H9 (cell line): ENCODE measurements at regions not wholly inside any gene's neighbourhood (a gene's known extent, or its start where the extent isn't known, plus 50 kb on each side); places are given as distances from the start of the nearest gene placed in this dataset.

Source experiments
- DNase-seq: peaks from one replicate; pipeline ENCODE4 v3.0.0-alpha.2; 2017
- H2AFZ ChIP-seq: one replicate; pipeline ENCODE4 v1.6.1; 2013; ENCODE audit warnings: mild to moderate bottlenecking, low read length, control low read depth, moderate library complexity
- H2AK5ac ChIP-seq: 2 replicates; pipeline ENCODE4 v1.6.1; 2013; ENCODE audit warnings: low read length, control low read depth, mixed read lengths; ENCODE audit not compliant: insufficient read length
- H2BK120ac ChIP-seq: one replicate; pipeline ENCODE4 v1.6.1; 2013; ENCODE audit warnings: low read depth, mild to moderate bottlenecking, low read length, control low read depth, inconsistent platforms; ENCODE audit not compliant: poor library complexity, severe bottlenecking
- H2BK12ac ChIP-seq: 2 replicates; pipeline ENCODE4 v1.6.1; 2013; ENCODE audit warnings: low read length, control low read depth, mixed read lengths, low read depth; ENCODE audit not compliant: insufficient read length
- H2BK15ac ChIP-seq: 2 replicates; pipeline ENCODE4 v1.6.1; 2013; ENCODE audit warnings: low read depth, low read length, control low read depth
- H2BK20ac ChIP-seq: one replicate; pipeline ENCODE4 v1.6.1; 2013; ENCODE audit warnings: low read depth, mild to moderate bottlenecking, low read length, control low read depth, inconsistent platforms; ENCODE audit not compliant: poor library complexity, severe bottlenecking
- H2BK5ac ChIP-seq: 2 replicates; pipeline ENCODE4 v1.6.1; 2013; ENCODE audit warnings: low read length, control low read depth, mixed read lengths; ENCODE audit not compliant: insufficient read length
- H3K14ac ChIP-seq: 2 replicates; pipeline ENCODE4 v1.6.1; 2013; ENCODE audit warnings: low read length, control low read depth; ENCODE audit not compliant: insufficient read depth
- H3K18ac ChIP-seq: 2 replicates; pipeline ENCODE4 v1.6.1; 2013; ENCODE audit warnings: low read depth, mild to moderate bottlenecking, mixed read lengths, low read length, control low read depth; ENCODE audit not compliant: insufficient read length
- H3K23ac ChIP-seq: 2 replicates; pipeline ENCODE4 v1.6.1; 2013; ENCODE audit warnings: low read length, control low read depth, mixed read lengths, low read depth; ENCODE audit not compliant: insufficient read length
- H3K23me2 ChIP-seq: 2 replicates; pipeline ENCODE4 v1.6.1; 2013; ENCODE audit warnings: low read depth, mild to moderate bottlenecking, mixed read lengths, low read length, control low read depth; ENCODE audit not compliant: insufficient read length, poor library complexity, severe bottlenecking
- H3K27ac ChIP-seq: 2 replicates; pipeline ENCODE4 v1.5.1; 2013; ENCODE audit warnings: low read length, control low read depth, mixed read lengths, low read depth; ENCODE audit not compliant: insufficient read length
- H3K27me3 ChIP-seq: 2 replicates; pipeline ENCODE4 v1.6.1; 2013; ENCODE audit warnings: low read length, control low read depth, inconsistent platforms; ENCODE audit not compliant: insufficient read depth
- H3K4ac ChIP-seq: 2 replicates; pipeline ENCODE4 v1.6.1; 2013; ENCODE audit warnings: low read depth, mild to moderate bottlenecking, control low read depth, inconsistent platforms, low read length, moderate library complexity
- H3K4me1 ChIP-seq: 2 replicates; pipeline ENCODE4 v1.6.1; 2013; ENCODE audit warnings: low read length, control low read depth, inconsistent platforms; ENCODE audit not compliant: insufficient read depth
- H3K4me2 ChIP-seq: 2 replicates; pipeline ENCODE4 v1.6.1; 2013; ENCODE audit warnings: low read length, control low read depth, mixed read lengths; ENCODE audit not compliant: insufficient read length, insufficient read depth
- H3K56ac ChIP-seq: 2 replicates; pipeline ENCODE4 v1.6.1; 2013; ENCODE audit warnings: low read depth, mild to moderate bottlenecking, mixed read lengths, low read length, control low read depth; ENCODE audit not compliant: insufficient read length
- H3K79me1 ChIP-seq: 2 replicates; pipeline ENCODE4 v1.6.1; 2013; ENCODE audit warnings: low read depth, mild to moderate bottlenecking, moderate library complexity, low read length, control low read depth, inconsistent platforms; ENCODE audit not compliant: insufficient read depth, poor library complexity, severe bottlenecking
- H3K79me2 ChIP-seq: 2 replicates; pipeline ENCODE4 v1.6.1; 2013; ENCODE audit warnings: low read length, control low read depth, inconsistent platforms; ENCODE audit not compliant: insufficient read depth
- H3K9ac ChIP-seq: 2 replicates; pipeline ENCODE4 v1.6.1; 2013; ENCODE audit warnings: low read length, control low read depth, mixed read lengths; ENCODE audit not compliant: insufficient read length; ENCODE audit errors: extremely low read depth
- H3K9me3 ChIP-seq: one replicate; pipeline ENCODE4 v1.6.1; 2013; ENCODE audit warnings: low read depth, low read length, inconsistent platforms; ENCODE audit not compliant: control insufficient read depth
- H3T11ph ChIP-seq: one replicate; pipeline ENCODE4 v1.6.1; 2013; ENCODE audit warnings: mild to moderate bottlenecking, low read length, control low read depth, inconsistent platforms
- H4K20me1 ChIP-seq: one replicate; pipeline ENCODE4 v1.6.1; 2013; ENCODE audit not compliant: control insufficient read depth, insufficient read length, insufficient read depth
- H4K5ac ChIP-seq: 2 replicates; pipeline ENCODE4 v1.6.1; 2013; ENCODE audit warnings: low read depth, mild to moderate bottlenecking, mixed read lengths, low read length, control low read depth; ENCODE audit not compliant: insufficient read length
- H4K8ac ChIP-seq: replicated peaks from 2 replicates; pipeline ENCODE4 v1.6.1; 2013; ENCODE audit warnings: low read length, control low read depth, mixed read lengths, low read depth; ENCODE audit not compliant: insufficient read length
- H4K91ac ChIP-seq: 2 replicates; pipeline ENCODE4 v1.6.1; 2013; ENCODE audit warnings: low read depth, mild to moderate bottlenecking, moderate library complexity, mixed read lengths, low read length, control low read depth; ENCODE audit not compliant: insufficient read length
- H3K27ac Mint-ChIP-seq, 3 experiments: 2 replicates in 2 of 3; 3 replicates in 1 of 3; pipeline ENCODE4 v1.8.0; 2020 to 2021; ENCODE audit warnings: mixed read lengths in 3 of 3, mild to moderate bottlenecking in 1 of 3, moderate library complexity in 1 of 3
- H3K27me3 Mint-ChIP-seq: 2 replicates; pipeline ENCODE4 v1.8.0; 2021; ENCODE audit warnings: low read depth, mild to moderate bottlenecking, moderate library complexity, mixed read lengths
- H3K36me3 Mint-ChIP-seq, 3 experiments: 2 replicates in 2 of 3; 3 replicates in 1 of 3; pipeline ENCODE4 v1.8.0; 2020 to 2021; ENCODE audit warnings: low read depth in 3 of 3, mixed read lengths in 3 of 3; ENCODE audit not compliant: insufficient read depth in 1 of 3
- H3K4me1 Mint-ChIP-seq, 2 experiments: 2 replicates each; pipeline ENCODE4 v1.8.0; 2020; ENCODE audit warnings: mixed read lengths in 2 of 2
- H3K4me3 Mint-ChIP-seq, 2 experiments: 2 replicates in 1 of 2; 3 replicates in 1 of 2; pipeline ENCODE4 v1.8.0; 2020 to 2021; ENCODE audit warnings: mild to moderate bottlenecking in 2 of 2, mixed read lengths in 2 of 2, moderate library complexity in 1 of 2
- H3K9me3 Mint-ChIP-seq, 2 experiments: 2 replicates in 1 of 2; 3 replicates in 1 of 2; pipeline ENCODE4 v1.8.0; 2020; ENCODE audit warnings: mild to moderate bottlenecking in 2 of 2, mixed read lengths in 2 of 2, moderate library complexity in 1 of 2
- WGBS: extraction: QIAGEN DNeasy Blood & Tissue Kit; methylation state at CpG from one replicate; pipeline ENCODE4 v1.1.7; 2013; ENCODE audit warnings: missing lambda C conversion rate, low lambda C conversion rate, mixed read lengths; ENCODE audit not compliant: insufficient read length; ENCODE audit errors: extremely low coverage; 5-methylcytosine and 5-hydroxymethylcytosine counted together
- TF ChIP-seq, protein P1 (sequence below): fragments of 200-600 bp; sonication (generic); conservative IDR thresholded peaks from 3 replicates; pipeline ENCODE4 v1.8.0; 2021; ENCODE audit warnings: antibody characterized with exemption, mild to moderate bottlenecking

DNA sequence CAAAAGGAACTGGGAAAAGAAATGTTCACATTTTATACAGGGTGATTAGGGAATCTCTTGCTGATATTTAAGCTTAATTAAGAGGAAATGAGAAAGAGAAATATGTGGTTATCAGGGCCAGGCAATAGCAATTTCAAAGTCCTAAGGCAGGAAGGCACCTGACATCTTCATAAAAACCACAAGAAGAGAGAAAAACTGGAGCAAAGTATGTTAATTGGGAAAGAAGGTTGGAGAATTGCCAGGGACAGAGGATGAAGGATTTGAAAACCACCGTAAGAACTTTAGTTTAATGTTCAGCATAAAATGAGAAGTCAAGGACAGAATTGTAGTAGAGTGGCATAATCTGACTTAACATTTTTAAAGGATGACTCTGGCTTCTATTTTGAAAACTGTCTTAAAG lies 691.8 kb upstream of the NRXN1 start:
- no peak overlapping the region for H4K91ac ChIP-seq
- H3K23ac ChIP-seq: no peak overlapping the region
- H3T11ph ChIP-seq: no peak overlapping the region
- no peaks in the 10 kb centered on the region for H3K23me2 ChIP-seq
- H2AK5ac ChIP-seq: no peak overlapping the region
- H3K56ac ChIP-seq: no peak overlapping the region
- no peak overlapping the region for H2BK5ac ChIP-seq
- H3K9me3 ChIP-seq: no peaks in the 10 kb centered on the region
- no peak overlapping the region for H3K14ac ChIP-seq
- H3K27me3 ChIP-seq: no peaks in the 10 kb centered on the region
- no peaks in the 10 kb centered on the region for H3K79me1 ChIP-seq
- H3K9ac ChIP-seq: no peak overlapping the region
- H4K5ac ChIP-seq: no peak overlapping the region
- no peak overlapping the region for H2AFZ ChIP-seq
- H2BK120ac ChIP-seq: no peak overlapping the region
- no CpG with 5 or more reads among the region's 1 CpG for WGBS
- TF ChIP-seq, protein P1, sequence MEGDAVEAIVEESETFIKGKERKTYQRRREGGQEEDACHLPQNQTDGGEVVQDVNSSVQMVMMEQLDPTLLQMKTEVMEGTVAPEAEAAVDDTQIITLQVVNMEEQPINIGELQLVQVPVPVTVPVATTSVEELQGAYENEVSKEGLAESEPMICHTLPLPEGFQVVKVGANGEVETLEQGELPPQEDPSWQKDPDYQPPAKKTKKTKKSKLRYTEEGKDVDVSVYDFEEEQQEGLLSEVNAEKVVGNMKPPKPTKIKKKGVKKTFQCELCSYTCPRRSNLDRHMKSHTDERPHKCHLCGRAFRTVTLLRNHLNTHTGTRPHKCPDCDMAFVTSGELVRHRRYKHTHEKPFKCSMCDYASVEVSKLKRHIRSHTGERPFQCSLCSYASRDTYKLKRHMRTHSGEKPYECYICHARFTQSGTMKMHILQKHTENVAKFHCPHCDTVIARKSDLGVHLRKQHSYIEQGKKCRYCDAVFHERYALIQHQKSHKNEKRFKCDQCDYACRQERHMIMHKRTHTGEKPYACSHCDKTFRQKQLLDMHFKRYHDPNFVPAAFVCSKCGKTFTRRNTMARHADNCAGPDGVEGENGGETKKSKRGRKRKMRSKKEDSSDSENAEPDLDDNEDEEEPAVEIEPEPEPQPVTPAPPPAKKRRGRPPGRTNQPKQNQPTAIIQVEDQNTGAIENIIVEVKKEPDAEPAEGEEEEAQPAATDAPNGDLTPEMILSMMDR: no peak
- Mint-ChIP-seq H3K9me3 (no peaks in the 10 kb centered on the region), H3K36me3 (no peaks in the 10 kb centered on the region), H3K27ac (no peak overlapping the region), H3K4me1 (peaks cover 4 to 5% of the 10 kb centered on the region in 2 experiments), H3K27me3 (no peaks in the 10 kb centered on the region), H3K4me3 (no peak overlapping the region)
- no peak overlapping the region for H2BK15ac ChIP-seq
- no peak overlapping the region for H3K4ac ChIP-seq
- H2BK20ac ChIP-seq: no peak overlapping the region
- no peaks in the 10 kb centered on the region for H4K20me1 ChIP-seq
- H3K4me1 ChIP-seq: no peaks in the 10 kb centered on the region
- H3K79me2 ChIP-seq: no peaks in the 10 kb centered on the region
- DNase-seq: no peak
- H3K4me2 ChIP-seq: no peak overlapping the region
- H3K27ac ChIP-seq: no peak overlapping the region
- no peak overlapping the region for H4K8ac ChIP-seq
- H3K18ac ChIP-seq: no peak overlapping the region
- no peak overlapping the region for H2BK12ac ChIP-seq
